HEK293 (cell line): ENCODE measurements at regions not wholly inside any gene's neighbourhood (a gene's known extent, or its start where the extent isn't known, plus 50 kb on each side); places are given as distances from the start of the nearest gene placed in this dataset.

Source experiments
- CTCF ChIP-seq: fragments of 450-650 bp; formaldehyde crosslinking; IDR thresholded peaks from 2 replicates; pipeline ENCODE4 v1.5.1; 2016; ENCODE audit warnings: missing biosample characterization, missing genetic modification characterization
- REST ChIP-seq: fragments of 450-650 bp; formaldehyde crosslinking; IDR thresholded peaks from 2 replicates; pipeline ENCODE4 v1.5.1; 2016; ENCODE audit warnings: missing biosample characterization, missing genetic modification characterization
- SCRT2 ChIP-seq: fragments of 450-650 bp; formaldehyde crosslinking; IDR thresholded peaks from 2 replicates; pipeline ENCODE4 v1.5.1; 2016; ENCODE audit warnings: missing biosample characterization, missing genetic modification characterization
- ZIC2 ChIP-seq: fragments of 450-650 bp; formaldehyde crosslinking; IDR thresholded peaks from 2 replicates; pipeline ENCODE4 v1.5.1; 2016; ENCODE audit warnings: missing biosample characterization, missing genetic modification characterization
- ZNF121 ChIP-seq: fragments of 450-650 bp; formaldehyde crosslinking; IDR thresholded peaks from 2 replicates; pipeline ENCODE4 v1.5.1; 2016; ENCODE audit warnings: missing biosample characterization, missing genetic modification characterization
- ZNF48 ChIP-seq: fragments of 450-650 bp; formaldehyde crosslinking; IDR thresholded peaks from 2 replicates; pipeline ENCODE4 v1.5.1; 2016; ENCODE audit warnings: missing biosample characterization, missing genetic modification characterization
- ZNF76 ChIP-seq: fragments of 450-650 bp; formaldehyde crosslinking; IDR thresholded peaks from 2 replicates; pipeline ENCODE4; 2016; ENCODE audit warnings: low read depth, missing biosample characterization, missing genetic modification characterization, borderline replicate concordance

DNA sequence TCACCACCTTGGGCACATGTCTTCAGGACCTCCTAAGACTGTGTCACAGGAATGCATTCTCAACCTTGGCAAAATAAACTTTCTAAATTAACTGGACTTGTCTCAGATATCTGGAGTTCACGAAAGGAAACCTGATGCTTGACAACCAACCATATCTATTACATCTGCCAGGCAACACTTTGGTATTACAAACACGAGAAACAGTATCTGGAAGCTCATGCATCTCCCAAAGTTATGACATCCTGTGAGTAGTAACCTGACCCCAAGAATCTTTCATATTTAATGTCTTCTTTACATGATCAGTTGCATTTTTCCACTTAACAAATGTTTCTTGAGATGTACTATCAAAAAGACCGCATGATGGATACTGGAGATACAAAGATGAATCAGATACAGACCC lies 465.3 kb upstream of the AGTR1 start:
- TF ChIP-seq ZNF121 (tag by site-specific recombination) (no peak), CTCF (tag by site-specific recombination) (no peak), ZNF76 (no peak), REST (tag by site-specific recombination) (no peak), ZNF48 (tag by site-specific recombination) (no peak), ZIC2 (tag by site-specific recombination) (no peak), SCRT2 (tag by site-specific recombination) (no peak)
